ENCODE measurements at regions not wholly inside any gene's neighbourhood (a gene's known extent, or its start where the extent isn't known, plus 50 kb on each side); places are given as distances from the start of the nearest gene placed in this dataset.

GRCh38 chr10:128885573-128886555 is 581.2 kb upstream of the MGMT start:
- DNase-seq (ENCODE audit: low read depth), result no peak

- no peak for DNase-seq (ENCODE audit: low read depth)
These were observed 579.2 kb upstream of the MGMT start for GRCh38 chr10:128887856-128888255.

- peak; percentile 29 for DNase-seq (ENCODE audit: low read depth)
These were observed 575.0 kb upstream of the MGMT start for GRCh38 chr10:128892005-128892404.

GRCh38 chr10:128894641-128895040 is 572.4 kb upstream of the MGMT start:
- no peak for DNase-seq (ENCODE audit: low read depth)

GRCh38 chr10:128895473-128895872 is 571.6 kb upstream of the MGMT start:
- DNase-seq (ENCODE audit: low read depth), result no peak

GRCh38 chr10:128896116-128896795 is 570.8 kb upstream of the MGMT start:
- no peak for DNase-seq (ENCODE audit: low read depth)

- DNase-seq (ENCODE audit: low read depth), result no peak
These were observed 570.1 kb upstream of the MGMT start for GRCh38 chr10:128896963-128897362.

GRCh38 chr10:128897401-128898129 is 569.5 kb upstream of the MGMT start:
- DNase-seq (ENCODE audit: low read depth), result no peak

- DNase-seq (ENCODE audit: low read depth), result no peak
These were observed 568.7 kb upstream of the MGMT start for GRCh38 chr10:128898133-128898915.

GRCh38 chr10:128898916-128899195 is 568.2 kb upstream of the MGMT start:
- no peak for DNase-seq (ENCODE audit: low read depth)

GRCh38 chr10:128900456-128900855 is 566.6 kb upstream of the MGMT start:
- no peak for DNase-seq (ENCODE audit: low read depth)

GRCh38 chr10:128901236-128901635 is 565.8 kb upstream of the MGMT start:
- no peak for DNase-seq (ENCODE audit: low read depth)

GRCh38 chr10:128902031-128902710 is 564.9 kb upstream of the MGMT start:
- DNase-seq (ENCODE audit: low read depth), result no peak

- no peak for DNase-seq (ENCODE audit: low read depth)
These were observed 559.7 kb upstream of the MGMT start for GRCh38 chr10:128907155-128907941.

- no peak for DNase-seq (ENCODE audit: low read depth)
These were observed 558.9 kb upstream of the MGMT start for GRCh38 chr10:128908099-128908498.

- DNase-seq (ENCODE audit: low read depth), result no peak
These were observed 558.5 kb upstream of the MGMT start for GRCh38 chr10:128908499-128908898.

- DNase-seq (ENCODE audit: low read depth), result no peak
These were observed 554.3 kb upstream of the MGMT start for GRCh38 chr10:128912568-128913311.

- no peak for DNase-seq (ENCODE audit: low read depth)
These were observed 552.4 kb upstream of the MGMT start for GRCh38 chr10:128914681-128915080.

GRCh38 chr10:128915630-128916029 is 551.4 kb upstream of the MGMT start:
- DNase-seq (ENCODE audit: low read depth), result no peak
